ENCODE measurements at regions not wholly inside any gene's neighbourhood (a gene's known extent, or its start where the extent isn't known, plus 50 kb on each side); places are given as distances from the start of the nearest gene placed in this dataset.

- TF ChIP-seq STAT5B (CRISPR knock-in tag; IDR thresholded peaks at IDR 0.05) (no peak), ZNF792 (CRISPR knock-in tag; IDR thresholded peaks at IDR 0.05) (no peak), BCL3 (CRISPR knock-in tag; IDR thresholded peaks at IDR 0.05) (no peak), RNF2 (conservative IDR thresholded peaks at IDR 0.05; ENCODE audit: low read depth) (no peak), SMC3 (IDR thresholded peaks at IDR 0.05; ENCODE audit: low read length) (no peak)
Observed at GRCh38 chr11:13073119-13073981, 64.2 kb downstream of the RASSF10 start.

Data from HepG2 (cell line).